ENCODE measurements at regions not wholly inside any gene's neighbourhood (a gene's known extent, or its start where the extent isn't known, plus 50 kb on each side); places are given as distances from the start of the nearest gene placed in this dataset.

GRCh38 chr2:118697781-118698180, 149.7 kb downstream of the EN1 start:
- Mint-ChIP-seq H3K4me3 (no peak overlapping the region), H3K27me3 (peaks cover 7% of the 10 kb centered on the region), H3K9me3 (peaks cover 7% of the 10 kb centered on the region), H3K27ac (no peak overlapping the region), H3K36me3 (ENCODE audit: low read depth) (no peaks in the 10 kb centered on the region), H3K4me1 (ENCODE audit: low read depth) (no peaks in the 10 kb centered on the region)

DNA sequence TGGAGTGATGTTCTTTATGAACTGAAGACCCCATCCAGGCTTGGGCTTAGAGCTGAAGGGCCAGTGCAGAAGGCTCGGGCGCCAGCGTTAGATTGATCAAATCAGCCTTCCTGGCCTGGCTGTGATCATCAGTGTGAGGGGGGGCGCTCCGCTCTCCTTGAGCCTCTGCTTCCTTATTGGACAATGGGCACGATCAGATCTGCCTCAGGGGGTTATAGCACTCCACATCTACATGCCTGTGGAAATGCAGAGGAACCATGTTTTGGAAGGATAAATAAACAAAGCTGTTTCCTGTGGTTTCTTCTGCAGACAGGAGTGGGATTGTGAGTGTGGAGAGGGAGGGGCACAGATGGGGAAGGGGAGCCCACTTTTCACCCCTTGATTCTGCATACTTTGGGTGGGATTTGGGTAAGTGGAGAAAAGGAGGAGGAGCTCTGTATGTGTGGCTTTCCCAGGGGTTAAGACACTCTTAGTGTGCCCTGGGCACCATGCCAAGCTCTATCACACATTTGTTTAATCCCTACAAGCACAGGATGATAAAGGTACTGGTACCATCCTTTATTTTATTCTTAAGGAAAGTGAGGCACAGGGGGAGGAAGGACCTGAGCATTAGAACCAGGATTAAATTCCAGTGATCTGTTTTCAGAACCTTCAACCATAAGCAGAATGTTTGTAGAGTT, 150.5 kb downstream of the EN1 start:
- Mint-ChIP-seq H3K4me3 (no peak overlapping the region), H3K4me1 (ENCODE audit: low read depth) (no peaks in the 10 kb centered on the region), H3K9me3 (peaks cover 7% of the 10 kb centered on the region), H3K27me3 (peaks cover 7% of the 10 kb centered on the region), H3K36me3 (ENCODE audit: low read depth) (no peaks in the 10 kb centered on the region), H3K27ac (no peak overlapping the region)

- no peak overlapping the region for H3K27ac Mint-ChIP-seq
- H3K4me3 Mint-ChIP-seq, result no peak overlapping the region
- no peaks in the 10 kb centered on the region for H3K36me3 Mint-ChIP-seq (ENCODE audit: low read depth)
- H3K27me3 Mint-ChIP-seq, result peaks cover 15% of the 10 kb centered on the region
- H3K9me3 Mint-ChIP-seq, result peaks cover 15% of the 10 kb centered on the region
- H3K4me1 Mint-ChIP-seq (ENCODE audit: low read depth), result no peaks in the 10 kb centered on the region
Measured at GRCh38 chr2:118693287-118693822, 154.1 kb downstream of the EN1 start.

- H3K9me3 Mint-ChIP-seq, result peaks cover 11% of the 10 kb centered on the region
- H3K27me3 Mint-ChIP-seq, result peaks cover 15% of the 10 kb centered on the region
- no peaks in the 10 kb centered on the region for H3K4me1 Mint-ChIP-seq (ENCODE audit: low read depth)
- H3K27ac Mint-ChIP-seq, result no peak overlapping the region
- no peaks in the 10 kb centered on the region for H3K36me3 Mint-ChIP-seq (ENCODE audit: low read depth)
- no peak overlapping the region for H3K4me3 Mint-ChIP-seq
Measured at GRCh38 chr2:118689874-118690273, 157.6 kb downstream of the EN1 start.

DNA sequence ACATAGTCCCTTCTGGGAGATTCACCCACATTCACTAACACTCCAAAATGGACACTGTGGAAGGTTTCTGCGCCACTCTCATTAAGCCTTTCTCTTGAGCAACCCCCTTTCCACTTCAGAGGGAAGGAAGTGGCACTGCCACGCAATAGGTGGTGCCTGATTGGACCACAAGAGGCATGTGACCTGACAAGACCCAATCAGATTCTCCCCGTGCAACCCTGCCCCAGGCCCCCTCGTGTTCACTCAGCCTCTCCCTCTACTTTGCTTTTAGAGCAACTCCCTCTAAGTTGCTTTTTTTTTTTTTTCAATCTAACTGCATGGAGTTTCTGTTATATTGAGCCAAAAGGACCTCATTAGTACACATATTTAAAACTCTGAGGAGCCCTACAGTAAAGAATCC, 158.0 kb downstream of the EN1 start:
- H3K27ac Mint-ChIP-seq, result no peak overlapping the region
- H3K27me3 Mint-ChIP-seq, result peaks cover 15% of the 10 kb centered on the region
- H3K36me3 Mint-ChIP-seq (ENCODE audit: low read depth), result no peaks in the 10 kb centered on the region
- H3K4me1 Mint-ChIP-seq (ENCODE audit: low read depth), result no peaks in the 10 kb centered on the region
- no peak overlapping the region for H3K4me3 Mint-ChIP-seq
- H3K9me3 Mint-ChIP-seq, result peaks cover 8% of the 10 kb centered on the region

- Mint-ChIP-seq H3K27me3 (peaks cover 14% of the 10 kb centered on the region), H3K4me1 (ENCODE audit: low read depth) (no peaks in the 10 kb centered on the region), H3K4me3 (no peak overlapping the region), H3K9me3 (peaks cover 8% of the 10 kb centered on the region), H3K36me3 (ENCODE audit: low read depth) (no peaks in the 10 kb centered on the region), H3K27ac (no peak overlapping the region)
Measured at GRCh38 chr2:118689033-118689432, 158.4 kb downstream of the EN1 start.

- peaks cover 8% of the 10 kb centered on the region for H3K27me3 Mint-ChIP-seq
- H3K4me3 Mint-ChIP-seq, result no peak overlapping the region
- H3K27ac Mint-ChIP-seq, result no peak overlapping the region
Measured at GRCh38 chr2:118687698-118688097, 159.8 kb downstream of the EN1 start.

DNA sequence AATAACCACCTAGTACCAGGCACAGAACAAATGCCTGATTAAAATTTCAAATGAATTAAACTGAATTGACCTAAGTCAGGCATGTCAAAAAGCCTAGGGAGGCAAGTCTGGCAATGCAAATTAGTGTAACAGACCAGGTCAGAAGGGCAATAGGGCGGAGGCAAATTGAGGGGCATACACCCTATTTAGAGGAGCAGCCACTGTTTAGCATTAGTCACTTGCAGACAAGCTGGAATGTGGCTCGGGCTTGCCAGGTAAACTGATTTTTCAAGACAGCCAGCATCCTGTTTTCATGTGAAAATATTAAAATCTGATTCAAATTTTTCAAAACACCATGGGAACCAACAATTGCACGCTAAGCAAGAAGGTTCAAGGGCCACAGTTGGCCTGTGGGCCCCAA, 160.3 kb downstream of the EN1 start:
- no peaks in the 10 kb centered on the region for H3K36me3 Mint-ChIP-seq (ENCODE audit: low read depth)
- H3K4me1 Mint-ChIP-seq (ENCODE audit: low read depth), result no peaks in the 10 kb centered on the region
- peaks cover 8% of the 10 kb centered on the region for H3K27me3 Mint-ChIP-seq
- H3K27ac Mint-ChIP-seq, result no peak overlapping the region
- peaks cover 8% of the 10 kb centered on the region for H3K9me3 Mint-ChIP-seq
- no peak overlapping the region for H3K4me3 Mint-ChIP-seq

More at GRCh38 chr2:118687698-118688097, 159.8 kb downstream of the EN1 start:
- no peaks in the 10 kb centered on the region for H3K4me1 Mint-ChIP-seq (ENCODE audit: low read depth)
- H3K9me3 Mint-ChIP-seq, result peaks cover 8% of the 10 kb centered on the region
- no peaks in the 10 kb centered on the region for H3K36me3 Mint-ChIP-seq (ENCODE audit: low read depth)

- Mint-ChIP-seq H3K27ac (no peak overlapping the region), H3K4me1 (ENCODE audit: low read depth) (no peaks in the 10 kb centered on the region), H3K9me3 (peaks cover 6% of the 10 kb centered on the region), H3K4me3 (no peak overlapping the region), H3K27me3 (peaks cover 5% of the 10 kb centered on the region), H3K36me3 (ENCODE audit: low read depth) (no peaks in the 10 kb centered on the region)
Measured at GRCh38 chr2:118686346-118686745, 161.1 kb downstream of the EN1 start.

DNA sequence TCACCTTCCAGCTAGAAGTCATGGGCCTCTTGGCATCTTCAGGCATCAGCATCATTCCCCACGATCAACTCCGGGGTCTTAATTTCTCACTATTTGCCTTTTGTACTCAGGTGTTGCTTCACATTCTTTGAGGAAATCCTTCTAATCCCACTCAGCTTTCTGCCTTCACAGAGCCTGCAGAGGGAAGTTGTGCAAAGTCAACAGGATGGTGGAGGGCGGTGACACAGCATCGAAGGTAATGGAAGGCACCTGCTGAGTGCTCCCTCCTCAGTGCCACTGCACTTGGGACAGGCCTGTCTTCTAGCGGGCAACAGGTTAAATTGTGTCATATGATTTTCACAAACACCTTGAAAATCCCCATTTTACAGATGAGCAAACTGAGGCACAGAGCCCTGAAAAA, 164.0 kb downstream of the EN1 start:
- Mint-ChIP-seq H3K36me3 (ENCODE audit: low read depth) (no peaks in the 10 kb centered on the region), H3K4me3 (no peak overlapping the region), H3K27ac (no peak overlapping the region), H3K9me3 (no peaks in the 10 kb centered on the region), H3K4me1 (ENCODE audit: low read depth) (no peaks in the 10 kb centered on the region), H3K27me3 (peaks cover 6% of the 10 kb centered on the region)

GRCh38 chr2:118678985-118679384, 168.5 kb downstream of the EN1 start:
- Mint-ChIP-seq H3K4me1 (ENCODE audit: low read depth) (no peaks in the 10 kb centered on the region), H3K9me3 (no peaks in the 10 kb centered on the region), H3K36me3 (ENCODE audit: low read depth) (no peaks in the 10 kb centered on the region), H3K27me3 (peaks cover 6% of the 10 kb centered on the region), H3K27ac (no peak overlapping the region), H3K4me3 (no peak overlapping the region)

DNA sequence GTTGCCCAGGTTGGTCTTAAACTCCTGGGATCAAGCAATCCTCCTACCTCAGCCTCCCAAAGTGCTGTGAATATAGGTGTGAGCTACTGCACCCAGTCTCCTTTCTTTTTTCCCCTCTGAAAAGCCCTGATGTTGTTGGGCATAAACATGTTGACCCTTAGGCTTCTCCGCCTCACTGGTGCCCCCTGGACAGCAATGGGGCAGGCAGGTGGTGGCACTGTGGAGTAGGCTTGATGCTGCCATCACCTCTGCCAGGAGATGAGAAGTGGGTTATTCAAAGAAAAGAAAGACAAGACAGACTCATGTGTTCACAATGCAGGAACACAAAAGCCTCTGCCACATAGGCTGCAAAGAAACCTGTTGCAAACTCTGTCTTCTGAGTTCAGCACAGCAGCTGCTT, 169.9 kb downstream of the EN1 start:
- Mint-ChIP-seq H3K36me3 (ENCODE audit: low read depth) (no peaks in the 10 kb centered on the region), H3K27ac (no peak overlapping the region), H3K9me3 (no peaks in the 10 kb centered on the region), H3K4me3 (no peak overlapping the region), H3K4me1 (ENCODE audit: low read depth) (no peaks in the 10 kb centered on the region), H3K27me3 (peaks cover 6% of the 10 kb centered on the region)

DNA sequence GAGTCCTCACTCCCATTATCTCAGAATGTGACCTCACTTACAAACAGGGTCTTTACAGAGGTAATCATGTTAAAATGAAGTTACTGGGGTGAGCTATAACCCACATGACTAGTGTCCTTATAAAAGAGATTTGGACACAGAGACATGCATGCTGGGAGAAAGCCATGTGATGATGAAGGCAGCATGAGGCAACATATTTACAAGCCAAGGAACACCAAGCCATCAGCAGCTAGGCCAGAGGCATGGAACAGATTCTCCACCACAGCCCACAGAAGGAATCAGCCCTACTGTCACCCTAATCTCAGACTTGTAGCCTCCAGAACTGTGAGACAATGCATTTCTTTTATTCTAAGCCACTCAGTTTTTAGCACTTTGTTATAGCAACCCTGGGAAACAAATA, 171.9 kb downstream of the EN1 start:
- Mint-ChIP-seq H3K27ac (no peak overlapping the region), H3K9me3 (no peaks in the 10 kb centered on the region), H3K4me3 (no peak overlapping the region), H3K36me3 (ENCODE audit: low read depth) (no peaks in the 10 kb centered on the region), H3K4me1 (ENCODE audit: low read depth) (no peaks in the 10 kb centered on the region), H3K27me3 (peaks cover 4% of the 10 kb centered on the region)

GRCh38 chr2:118672571-118673158, 174.8 kb downstream of the EN1 start:
- H3K36me3 Mint-ChIP-seq (ENCODE audit: low read depth), result no peaks in the 10 kb centered on the region
- no peaks in the 10 kb centered on the region for H3K9me3 Mint-ChIP-seq
- no peaks in the 10 kb centered on the region for H3K4me1 Mint-ChIP-seq (ENCODE audit: low read depth)
- H3K27ac Mint-ChIP-seq, result no peak overlapping the region
- H3K4me3 Mint-ChIP-seq, result no peak overlapping the region
- peaks cover 3% of the 10 kb centered on the region for H3K27me3 Mint-ChIP-seq

DNA sequence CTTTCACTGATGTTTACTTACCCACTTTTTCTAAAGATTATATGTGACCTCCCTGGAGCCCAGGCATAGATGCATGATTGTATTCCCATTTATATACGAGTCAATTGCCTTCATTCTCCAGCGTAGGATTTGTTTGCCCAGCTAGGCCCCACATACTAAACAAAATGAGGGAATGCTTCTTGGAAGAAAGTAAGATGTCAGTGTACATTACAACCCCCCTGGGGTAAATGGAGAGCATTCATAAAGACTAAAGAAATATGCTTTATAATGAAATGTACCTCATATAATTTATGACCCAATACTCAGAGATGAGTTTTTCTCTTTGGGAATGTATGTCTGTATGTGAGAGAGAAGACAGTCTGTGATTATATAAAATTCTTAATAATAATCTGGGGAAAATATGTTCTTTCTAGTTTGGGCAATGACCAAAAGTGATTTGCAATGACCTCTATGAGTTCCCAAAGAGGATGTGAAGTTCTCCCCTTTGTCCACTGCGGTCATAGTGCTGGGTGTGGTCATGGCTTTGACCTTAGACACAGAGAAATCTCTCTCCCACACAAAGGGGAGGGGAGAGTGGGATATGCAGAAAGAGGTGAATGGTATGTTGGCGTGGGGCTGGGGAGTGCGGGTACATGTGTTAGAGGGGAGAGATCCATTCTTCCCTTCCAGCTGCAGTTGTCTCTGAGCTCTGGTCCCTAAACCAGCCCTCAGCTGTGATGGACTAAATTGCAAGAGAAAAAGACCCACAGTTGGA, 175.6 kb downstream of the EN1 start:
- Mint-ChIP-seq H3K4me3 (no peak overlapping the region), H3K4me1 (ENCODE audit: low read depth) (no peaks in the 10 kb centered on the region), H3K9me3 (no peaks in the 10 kb centered on the region), H3K36me3 (ENCODE audit: low read depth) (no peaks in the 10 kb centered on the region), H3K27me3 (peaks cover 3% of the 10 kb centered on the region), H3K27ac (no peak overlapping the region)
